GM19099 (cell line): ENCODE measurements at regions not wholly inside any gene's neighbourhood (a gene's known extent, or its start where the extent isn't known, plus 50 kb on each side); places are given as distances from the start of the nearest gene placed in this dataset.
A peak's percentile ranks its signal among the peaks of the same experiment; 100 is the strongest.

Experiments used
- POLR2A ChIP-seq: IDR thresholded peaks from 3 replicates; pipeline ENCODE4 v1.6.1; 2011; ENCODE audit warnings: low read depth; ENCODE audit not compliant: insufficient read length; ENCODE audit errors: extremely low read depth

GRCh38 chr1:146409817-146410441 lies 181.1 kb upstream of the NOTCH2NLA start:
- TF ChIP-seq POLR2A: peak; percentile 45

- peak; percentile 84 for TF ChIP-seq POLR2A
These were observed 158.3 kb upstream of the NOTCH2NLA start for GRCh38 chr1:146386851-146387749.

- peak; percentile 90 for TF ChIP-seq POLR2A
These were observed 148.1 kb upstream of the NOTCH2NLA start for GRCh38 chr1:146376708-146377496.
